Liver (tissue), 8 donors: ENCODE measurements at regions not wholly inside any gene's neighbourhood (a gene's known extent, or its start where the extent isn't known, plus 50 kb on each side); places are given as distances from the start of the nearest gene placed in this dataset.

Source experiments
- DNase-seq: peaks from one replicate; pipeline ENCODE4 v3.0.0-alpha.2; 2017; ENCODE audit warnings: low spot score
- H3K27ac ChIP-seq, 2 donors: one replicate each; pipeline ENCODE4 v1.7.0; 2013; ENCODE audit warnings: inconsistent platforms in 2 of 2, low read length in 2 of 2, control low read depth in 1 of 2, low read depth in 1 of 2, mild to moderate bottlenecking in 1 of 2
- H3K27me3 ChIP-seq, 4 donors: one replicate each; pipeline versions ENCODE4 v1.6.1 to v1.7.0; 2013; ENCODE audit warnings: low read length in 3 of 4, inconsistent platforms in 1 of 4, mild to moderate bottlenecking in 1 of 4, moderate library complexity in 1 of 4; ENCODE audit not compliant: control insufficient read depth in 4 of 4, insufficient read depth in 4 of 4
- H3K36me3 ChIP-seq, 4 donors: one replicate each; pipeline versions ENCODE4 v1.6.1 to v1.7.0; 2013; ENCODE audit warnings: low read length in 3 of 4, mild to moderate bottlenecking in 3 of 4, low read depth in 1 of 4, moderate library complexity in 1 of 4; ENCODE audit not compliant: control insufficient read depth in 4 of 4, insufficient read depth in 3 of 4
- H3K4me1 ChIP-seq, 4 donors: one replicate each; pipeline versions ENCODE4 v1.6.1 to v1.7.0; 2013; ENCODE audit warnings: low read length in 3 of 4, mild to moderate bottlenecking in 3 of 4, moderate library complexity in 1 of 4; ENCODE audit not compliant: control insufficient read depth in 4 of 4, insufficient read depth in 4 of 4
- H3K4me3 ChIP-seq, 3 donors: one replicate each; pipeline versions ENCODE4 v1.6.1 to v1.7.0; 2013; ENCODE audit warnings: low read length in 3 of 3, control low read depth in 1 of 3, low read depth in 1 of 3, mild to moderate bottlenecking in 1 of 3
- H3K9ac ChIP-seq, 2 donors: one replicate each; pipeline ENCODE4 v1.7.0; 2013; ENCODE audit warnings: low read length in 2 of 2, mild to moderate bottlenecking in 2 of 2, moderate library complexity in 2 of 2, control low read depth in 1 of 2, low read depth in 1 of 2
- H3K9me3 ChIP-seq, 4 donors: one replicate each; pipeline versions ENCODE4 v1.6.1 to v1.7.0; 2013; ENCODE audit warnings: low read length in 3 of 4; ENCODE audit not compliant: control insufficient read depth in 4 of 4
- ATF3 ChIP-seq: IDR thresholded peaks from 2 replicates; pipeline ENCODE4 v1.6.1; 2016; ENCODE audit warnings: antibody characterized with exemption
- CTCF ChIP-seq: fragments of 150-350 bp; IDR thresholded peaks from 2 replicates; pipeline ENCODE4 v1.5.1; 2017; ENCODE audit warnings: improper control_type of control experiment, low read depth, low read length; ENCODE audit not compliant: missing input control
- EGR1 ChIP-seq, 2 donors: IDR thresholded peaks; 2 replicates each; pipeline ENCODE4 v1.6.1; 2016 to 2018; ENCODE audit warnings: antibody characterized with exemption in 2 of 2, low read depth in 2 of 2
- FOXA1 ChIP-seq: IDR thresholded peaks from 2 replicates; pipeline ENCODE4 v1.6.1; 2016; ENCODE audit warnings: antibody characterized with exemption
- FOXA2 ChIP-seq: IDR thresholded peaks from 2 replicates; pipeline ENCODE4 v1.6.1; 2016; ENCODE audit warnings: antibody characterized with exemption
- GABPA ChIP-seq, 2 donors: IDR thresholded peaks in 1 of 2; conservative IDR thresholded peaks in 1 of 2; 2 replicates each; pipeline ENCODE4 v1.6.1; 2016; ENCODE audit warnings: antibody characterized with exemption in 2 of 2, mild to moderate bottlenecking in 1 of 2, moderate library complexity in 1 of 2
- HNF4A ChIP-seq, 2 donors: conservative IDR thresholded peaks; 2 replicates each; pipeline ENCODE4 v1.6.1; 2016; ENCODE audit warnings: antibody characterized with exemption in 2 of 2, mild to moderate bottlenecking in 2 of 2
- HNF4G ChIP-seq: IDR thresholded peaks from 2 replicates; pipeline ENCODE4 v1.6.1; 2016; ENCODE audit warnings: antibody characterized with exemption
- JUND ChIP-seq, 2 donors: IDR thresholded peaks; 2 replicates each; pipeline ENCODE4 v1.6.1; 2016; ENCODE audit warnings: antibody characterized with exemption in 2 of 2
- NR2F2 ChIP-seq: IDR thresholded peaks from 2 replicates; pipeline ENCODE4 v1.6.1; 2016; ENCODE audit warnings: antibody characterized with exemption
- RAD21 ChIP-seq, 2 donors: IDR thresholded peaks; 2 replicates each; pipeline ENCODE4 v1.6.1; 2016; ENCODE audit warnings: antibody characterized with exemption in 2 of 2, mild to moderate bottlenecking in 2 of 2
- RXRA ChIP-seq, 2 donors: IDR thresholded peaks; 2 replicates each; pipeline ENCODE4 v1.6.1; 2017 to 2018; ENCODE audit warnings: antibody characterized with exemption in 2 of 2, mild to moderate bottlenecking in 1 of 2
- SP1 ChIP-seq: IDR thresholded peaks from 2 replicates; pipeline ENCODE4 v1.6.1; 2018; ENCODE audit warnings: antibody characterized with exemption, mild to moderate bottlenecking
- TAF1 ChIP-seq: conservative IDR thresholded peaks from 2 replicates; pipeline ENCODE4 v1.6.1; 2016; ENCODE audit warnings: antibody characterized with exemption, mild to moderate bottlenecking
- YY1 ChIP-seq: IDR thresholded peaks from 2 replicates; pipeline ENCODE4 v1.6.1; 2016; ENCODE audit warnings: antibody characterized with exemption, mild to moderate bottlenecking
- WGBS: extraction: QIAGEN DNeasy Blood & Tissue Kit; methylation state at CpG from one replicate; pipeline ENCODE4 v1.1.7; 2013; 5-methylcytosine and 5-hydroxymethylcytosine counted together
- TF ChIP-seq, protein P1 (sequence below): IDR thresholded peaks from 2 replicates; pipeline ENCODE4 v1.6.1; 2016; ENCODE audit warnings: antibody characterized with exemption
- TF ChIP-seq, protein P2 (sequence below): IDR thresholded peaks from 2 replicates; pipeline ENCODE4 v1.6.1; 2016; ENCODE audit warnings: antibody characterized with exemption
- TF ChIP-seq, protein P3 (sequence below): IDR thresholded peaks from 2 replicates; pipeline ENCODE4 v1.6.1; 2016; ENCODE audit warnings: antibody characterized with exemption, mild to moderate bottlenecking
- donor health status: healthy.
- donor health status: healthy.
- donor health status: healthy.
- donor health status: healthy.
- donor health status: healthy.

DNA sequence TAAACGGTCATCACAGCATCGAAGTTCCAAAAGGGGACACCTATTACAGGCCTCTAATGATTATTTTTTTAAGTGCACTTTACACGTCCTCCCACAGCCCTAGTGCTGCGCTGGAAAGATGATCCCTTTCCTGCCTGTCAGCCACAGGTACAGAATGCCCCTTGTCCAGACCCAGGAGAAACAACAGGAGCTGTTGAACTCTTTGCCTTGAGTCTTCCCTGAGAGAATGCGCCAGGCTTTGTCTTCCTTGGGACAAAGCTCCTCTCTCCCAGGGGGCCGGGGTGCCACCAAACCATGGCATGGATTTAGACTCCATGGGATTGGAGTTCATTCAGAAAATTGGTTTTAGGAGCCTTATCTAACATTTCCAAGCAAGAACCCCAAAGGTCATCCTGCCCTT is 319.0 kb upstream of the SOX11 start:
- H3K36me3 ChIP-seq = no peaks in the 10 kb centered on the region
- H3K4me1 ChIP-seq = no peaks in the 10 kb centered on the region
- H3K9me3 ChIP-seq = no peaks in the 10 kb centered on the region
- peaks cover 0 to 2% (median under 1%) of the 10 kb centered on the region in 4 donors for H3K27me3 ChIP-seq
- no peak for TF ChIP-seq NR2F2
- no peak for TF ChIP-seq ATF3
- no peak for TF ChIP-seq FOXA1
- TF ChIP-seq SP1 = no peak
- TF ChIP-seq, protein P1, sequence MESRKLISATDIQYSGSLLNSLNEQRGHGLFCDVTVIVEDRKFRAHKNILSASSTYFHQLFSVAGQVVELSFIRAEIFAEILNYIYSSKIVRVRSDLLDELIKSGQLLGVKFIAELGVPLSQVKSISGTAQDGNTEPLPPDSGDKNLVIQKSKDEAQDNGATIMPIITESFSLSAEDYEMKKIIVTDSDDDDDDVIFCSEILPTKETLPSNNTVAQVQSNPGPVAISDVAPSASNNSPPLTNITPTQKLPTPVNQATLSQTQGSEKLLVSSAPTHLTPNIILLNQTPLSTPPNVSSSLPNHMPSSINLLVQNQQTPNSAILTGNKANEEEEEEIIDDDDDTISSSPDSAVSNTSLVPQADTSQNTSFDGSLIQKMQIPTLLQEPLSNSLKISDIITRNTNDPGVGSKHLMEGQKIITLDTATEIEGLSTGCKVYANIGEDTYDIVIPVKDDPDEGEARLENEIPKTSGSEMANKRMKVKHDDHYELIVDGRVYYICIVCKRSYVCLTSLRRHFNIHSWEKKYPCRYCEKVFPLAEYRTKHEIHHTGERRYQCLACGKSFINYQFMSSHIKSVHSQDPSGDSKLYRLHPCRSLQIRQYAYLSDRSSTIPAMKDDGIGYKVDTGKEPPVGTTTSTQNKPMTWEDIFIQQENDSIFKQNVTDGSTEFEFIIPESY = no peak
- no peak for TF ChIP-seq HNF4G
- TF ChIP-seq RXRA (IDR thresholded peaks at IDR 0.05) = no peak
- no peak for TF ChIP-seq FOXA2
- TF ChIP-seq, protein P2, sequence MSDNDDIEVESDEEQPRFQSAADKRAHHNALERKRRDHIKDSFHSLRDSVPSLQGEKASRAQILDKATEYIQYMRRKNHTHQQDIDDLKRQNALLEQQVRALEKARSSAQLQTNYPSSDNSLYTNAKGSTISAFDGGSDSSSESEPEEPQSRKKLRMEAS = no peak
- TF ChIP-seq YY1 = no peak
- no peak for TF ChIP-seq HNF4A (conservative IDR thresholded peaks at IDR 0.05)
- no peak for TF ChIP-seq EGR1 (IDR thresholded peaks at IDR 0.05; ENCODE audit: low read depth in 2 of 2)
- TF ChIP-seq GABPA (IDR thresholded peaks at IDR 0.05 in 1 of 2, conservative IDR thresholded peaks at IDR 0.05 in 1 of 2) = no peak
- no peak for TF ChIP-seq JUND (IDR thresholded peaks at IDR 0.05)
- no peak for TF ChIP-seq RAD21 (IDR thresholded peaks at IDR 0.05)
- TF ChIP-seq, protein P3, sequence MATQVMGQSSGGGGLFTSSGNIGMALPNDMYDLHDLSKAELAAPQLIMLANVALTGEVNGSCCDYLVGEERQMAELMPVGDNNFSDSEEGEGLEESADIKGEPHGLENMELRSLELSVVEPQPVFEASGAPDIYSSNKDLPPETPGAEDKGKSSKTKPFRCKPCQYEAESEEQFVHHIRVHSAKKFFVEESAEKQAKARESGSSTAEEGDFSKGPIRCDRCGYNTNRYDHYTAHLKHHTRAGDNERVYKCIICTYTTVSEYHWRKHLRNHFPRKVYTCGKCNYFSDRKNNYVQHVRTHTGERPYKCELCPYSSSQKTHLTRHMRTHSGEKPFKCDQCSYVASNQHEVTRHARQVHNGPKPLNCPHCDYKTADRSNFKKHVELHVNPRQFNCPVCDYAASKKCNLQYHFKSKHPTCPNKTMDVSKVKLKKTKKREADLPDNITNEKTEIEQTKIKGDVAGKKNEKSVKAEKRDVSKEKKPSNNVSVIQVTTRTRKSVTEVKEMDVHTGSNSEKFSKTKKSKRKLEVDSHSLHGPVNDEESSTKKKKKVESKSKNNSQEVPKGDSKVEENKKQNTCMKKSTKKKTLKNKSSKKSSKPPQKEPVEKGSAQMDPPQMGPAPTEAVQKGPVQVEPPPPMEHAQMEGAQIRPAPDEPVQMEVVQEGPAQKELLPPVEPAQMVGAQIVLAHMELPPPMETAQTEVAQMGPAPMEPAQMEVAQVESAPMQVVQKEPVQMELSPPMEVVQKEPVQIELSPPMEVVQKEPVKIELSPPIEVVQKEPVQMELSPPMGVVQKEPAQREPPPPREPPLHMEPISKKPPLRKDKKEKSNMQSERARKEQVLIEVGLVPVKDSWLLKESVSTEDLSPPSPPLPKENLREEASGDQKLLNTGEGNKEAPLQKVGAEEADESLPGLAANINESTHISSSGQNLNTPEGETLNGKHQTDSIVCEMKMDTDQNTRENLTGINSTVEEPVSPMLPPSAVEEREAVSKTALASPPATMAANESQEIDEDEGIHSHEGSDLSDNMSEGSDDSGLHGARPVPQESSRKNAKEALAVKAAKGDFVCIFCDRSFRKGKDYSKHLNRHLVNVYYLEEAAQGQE = no peak
- TF ChIP-seq CTCF = no peak
- TF ChIP-seq TAF1 = no peak
- H3K27ac ChIP-seq = no peak overlapping the region
- 20% methylated on average over 6 of the region's 6 CpGs for WGBS
- H3K9ac ChIP-seq = no peak overlapping the region
- DNase-seq = no peak
- no peak overlapping the region for H3K4me3 ChIP-seq
